CD14-positive monocyte (primary cell): ENCODE measurements at regions not wholly inside any gene's neighbourhood (a gene's known extent, or its start where the extent isn't known, plus 50 kb on each side); places are given as distances from the start of the nearest gene placed in this dataset.

ENCODE experiments used
- DNase-seq, 3 donors: peaks; one replicate each; pipeline ENCODE4 v3.0.0-alpha.2; 2011 to 2022
- H2AFZ ChIP-seq: 2 replicates; pipeline ENCODE4 v1.6.0; 2012; ENCODE audit warnings: mild to moderate bottlenecking, low read depth, low read length, inconsistent platforms; ENCODE audit not compliant: insufficient read depth, poor library complexity, severe bottlenecking
- H3K27ac ChIP-seq, 2 donors: 1 replicate in 1 of 2; 2 replicates in 1 of 2; pipeline ENCODE4 v1.5.1; 2012 to 2013; ENCODE audit warnings: low read length in 2 of 2, control low read depth in 1 of 2, inconsistent platforms in 1 of 2, low read depth in 1 of 2, mild to moderate bottlenecking in 1 of 2
- H3K27me3 ChIP-seq, 2 donors: one replicate each; pipeline versions ENCODE4 v1.6.0 to v1.6.1; 2011 to 2013; ENCODE audit warnings: low read length in 2 of 2; ENCODE audit not compliant: control insufficient read depth in 2 of 2, insufficient read depth in 2 of 2
- H3K36me3 ChIP-seq, 2 donors: replicated peaks in 1 of 2; 1 replicate in 1 of 2; 2 replicates in 1 of 2; pipeline versions ENCODE4 v1.5.1 to v1.6.1; 2012 to 2013; ENCODE audit warnings: low read length in 2 of 2, control low read depth in 1 of 2, inconsistent platforms in 1 of 2, mild to moderate bottlenecking in 1 of 2; ENCODE audit not compliant: insufficient read depth in 2 of 2, control insufficient read depth in 1 of 2
- H3K4me1 ChIP-seq, 2 donors: 1 replicate in 1 of 2; 2 replicates in 1 of 2; pipeline versions ENCODE4 v1.5.1 to v1.6.1; 2012 to 2013; ENCODE audit warnings: low read length in 2 of 2, control low read depth in 1 of 2, inconsistent platforms in 1 of 2, mild to moderate bottlenecking in 1 of 2, moderate library complexity in 1 of 2; ENCODE audit not compliant: insufficient read depth in 2 of 2, control insufficient read depth in 1 of 2
- H3K4me2 ChIP-seq: replicated peaks from 2 replicates; pipeline ENCODE3; 2012; ENCODE audit warnings: low read length, moderate library complexity, mild to moderate bottlenecking; ENCODE audit not compliant: poor library complexity, severe bottlenecking; ENCODE audit errors: extremely low read depth
- H3K4me3 ChIP-seq, 3 experiments: fragments of 200-600 bp in 1 of 3; sonication (generic) in 1 of 3; replicated peaks in 1 of 3; 1 replicate in 2 of 3; 2 replicates in 1 of 3; pipeline ENCODE4 v1.5.1; 2011 to 2013; ENCODE audit warnings: low read length in 3 of 3, mild to moderate bottlenecking in 3 of 3, control low read depth in 2 of 3, low read depth in 2 of 3, inconsistent platforms in 1 of 3, moderate library complexity in 1 of 3
- H3K79me2 ChIP-seq: 2 replicates; pipeline ENCODE4 v1.6.0; 2012; ENCODE audit warnings: mild to moderate bottlenecking, control low read depth, inconsistent platforms, low read length, moderate library complexity; ENCODE audit not compliant: insufficient read depth
- H3K9ac ChIP-seq: 2 replicates; pipeline ENCODE4 v1.6.0; 2017; ENCODE audit warnings: low read length, mild to moderate bottlenecking; ENCODE audit not compliant: insufficient read depth, poor library complexity, severe bottlenecking
- H3K9me3 ChIP-seq, 2 donors: replicated peaks in 1 of 2; 1 replicate in 1 of 2; 2 replicates in 1 of 2; pipeline versions ENCODE4 v1.5.1 to v1.6.1; 2012 to 2013; ENCODE audit warnings: low read length in 2 of 2, control low read depth in 1 of 2; ENCODE audit not compliant: control insufficient read depth in 1 of 2, insufficient read depth in 1 of 2
- H4K20me1 ChIP-seq: 2 replicates; pipeline ENCODE4 v1.6.0; 2012; ENCODE audit warnings: mild to moderate bottlenecking, low read length, control low read depth, moderate library complexity; ENCODE audit not compliant: insufficient read depth
- H3K27ac Mint-ChIP-seq, 7 donors: one replicate each; pipeline ENCODE4 v1.8.0; 2020; ENCODE audit warnings: mild to moderate bottlenecking in 7 of 7, mixed read lengths in 7 of 7, moderate library complexity in 6 of 7, inconsistent platforms in 2 of 7
- H3K27me3 Mint-ChIP-seq, 3 donors: one replicate each; pipeline ENCODE4 v1.8.0; 2021 to 2022; ENCODE audit warnings: low read depth in 3 of 3, mild to moderate bottlenecking in 3 of 3, mixed read lengths in 3 of 3, moderate library complexity in 3 of 3, inconsistent platforms in 1 of 3
- H3K36me3 Mint-ChIP-seq, 2 donors: one replicate each; pipeline ENCODE4 v1.8.0; 2020; ENCODE audit warnings: mixed read lengths in 2 of 2, inconsistent platforms in 1 of 2, mild to moderate bottlenecking in 1 of 2
- H3K4me1 Mint-ChIP-seq: one replicate; pipeline ENCODE4 v1.8.0; 2020; ENCODE audit warnings: mild to moderate bottlenecking, mixed read lengths
- H3K4me3 Mint-ChIP-seq, 2 donors: one replicate each; pipeline ENCODE4 v1.8.0; 2020; ENCODE audit warnings: mild to moderate bottlenecking in 2 of 2, mixed read lengths in 2 of 2, moderate library complexity in 1 of 2
- H3K9me3 Mint-ChIP-seq, 7 donors: one replicate each; pipeline ENCODE4 v1.8.0; 2020 to 2022; ENCODE audit warnings: mixed read lengths in 7 of 7, mild to moderate bottlenecking in 6 of 7, moderate library complexity in 6 of 7, inconsistent platforms in 2 of 7
- CTCF ChIP-seq: fragments of 200-600 bp; IDR thresholded peaks from one replicate; pipeline ENCODE4 v1.8.0; 2022; ENCODE audit warnings: antibody characterized with exemption, mild to moderate bottlenecking
- WGBS: methylation state at CpG from one replicate; pipeline ENCODE4 v1.1.5; 2013; ENCODE audit warnings: missing lambda C conversion rate; ENCODE audit not compliant: insufficient coverage; 5-methylcytosine and 5-hydroxymethylcytosine counted together
- intact Hi-C, 2 donors: fragments of 100-400 bp; cut with micrococcal nuclease; formaldehyde crosslinking; loops; one replicate each; pipeline versions ENCODE4 v1.15.0 to v1.15.1; 2023

- Histone ChIP-seq H2AFZ (no peak overlapping the region), H3K4me3 (no peak overlapping the region), H3K9me3 (no peaks in the 10 kb centered on the region), H3K4me2 (no peak overlapping the region), H3K4me1 (no peaks in the 10 kb centered on the region), H3K79me2 (no peaks in the 10 kb centered on the region), H3K9ac (no peak overlapping the region), H4K20me1 (no peaks in the 10 kb centered on the region), H3K36me3 (no peaks in the 10 kb centered on the region), H3K27ac (no peak overlapping the region), H3K27me3 (peaks cover 17% of the 10 kb centered on the region in 2 donors)
- H3K4me1 Mint-ChIP-seq, result no peaks in the 10 kb centered on the region
- intact Hi-C loops, result loop anchor here in 1 of 2 donors (10.0 kb wide), 1 partner anchor 1226 kb away; no protein-coding TSS in a partner anchor
- H3K9me3 Mint-ChIP-seq, result peaks cover 0 to 3% (median 0%) of the 10 kb centered on the region in 7 donors
- WGBS, result 80% methylated on average over 1 of the region's 3 CpGs
- DNase-seq, result no peak
- TF ChIP-seq CTCF, result no peak
- no peak overlapping the region for H3K27ac Mint-ChIP-seq
- no peaks in the 10 kb centered on the region for H3K36me3 Mint-ChIP-seq
- no peak overlapping the region for H3K4me3 Mint-ChIP-seq
- H3K27me3 Mint-ChIP-seq, result peaks cover 15 to 31% (median 29%) of the 10 kb centered on the region in 3 donors
Measured at GRCh38 chr1:219560856-219561255, 52.0 kb downstream of the ZC3H11B start.

- no peaks in the 10 kb centered on the region for H3K4me1 ChIP-seq
- H3K27me3 ChIP-seq, result peaks cover 8 to 12% of the 10 kb centered on the region in 2 donors
- no peaks in the 10 kb centered on the region for H3K36me3 ChIP-seq
- H3K27me3 Mint-ChIP-seq, result peaks cover 10 to 25% (median 24%) of the 10 kb centered on the region in 3 donors
- no peaks in the 10 kb centered on the region for H4K20me1 ChIP-seq
- no peak overlapping the region for H3K9ac ChIP-seq
- no peak overlapping the region for H3K4me2 ChIP-seq
- H3K79me2 ChIP-seq, result no peaks in the 10 kb centered on the region
- H3K4me3 Mint-ChIP-seq, result no peak overlapping the region
- WGBS, result no CpG with 5 or more reads among the region's 4 CpGs
- no peak for TF ChIP-seq CTCF
- no peaks in the 10 kb centered on the region for H3K36me3 Mint-ChIP-seq
- no peak overlapping the region for H2AFZ ChIP-seq
- H3K9me3 ChIP-seq, result no peaks in the 10 kb centered on the region
- intact Hi-C loops, result loop anchor here in 1 of 2 donors (10.0 kb wide), 1 partner anchor 1225 kb away; no protein-coding TSS in a partner anchor
- no peak overlapping the region for H3K27ac Mint-ChIP-seq
- DNase-seq, result no peak
- peaks cover 0 to 3% (median 0%) of the 10 kb centered on the region in 7 donors for H3K9me3 Mint-ChIP-seq
- no peak overlapping the region for H3K27ac ChIP-seq
- no peak overlapping the region for H3K4me3 ChIP-seq
- no peaks in the 10 kb centered on the region for H3K4me1 Mint-ChIP-seq
Measured at GRCh38 chr1:219559899-219560298, 53.0 kb downstream of the ZC3H11B start.
